ENCODE measurements at regions not wholly inside any gene's neighbourhood (a gene's known extent, or its start where the extent isn't known, plus 50 kb on each side); places are given as distances from the start of the nearest gene placed in this dataset.
"Not testable (repeated sequence)": the region's sequence is repeated elsewhere in the genome, so short reads cannot be mapped to it uniquely, and the experiment has no call there.

- DNase-seq = peak; percentile 97
Observed at GRCh38 chr4:154164931-154165839, 326.4 kb downstream of the DCHS2 start.

- DNase-seq = peak; percentile 43
Observed at GRCh38 chr4:154160519-154161301, 330.9 kb downstream of the DCHS2 start.

DNA sequence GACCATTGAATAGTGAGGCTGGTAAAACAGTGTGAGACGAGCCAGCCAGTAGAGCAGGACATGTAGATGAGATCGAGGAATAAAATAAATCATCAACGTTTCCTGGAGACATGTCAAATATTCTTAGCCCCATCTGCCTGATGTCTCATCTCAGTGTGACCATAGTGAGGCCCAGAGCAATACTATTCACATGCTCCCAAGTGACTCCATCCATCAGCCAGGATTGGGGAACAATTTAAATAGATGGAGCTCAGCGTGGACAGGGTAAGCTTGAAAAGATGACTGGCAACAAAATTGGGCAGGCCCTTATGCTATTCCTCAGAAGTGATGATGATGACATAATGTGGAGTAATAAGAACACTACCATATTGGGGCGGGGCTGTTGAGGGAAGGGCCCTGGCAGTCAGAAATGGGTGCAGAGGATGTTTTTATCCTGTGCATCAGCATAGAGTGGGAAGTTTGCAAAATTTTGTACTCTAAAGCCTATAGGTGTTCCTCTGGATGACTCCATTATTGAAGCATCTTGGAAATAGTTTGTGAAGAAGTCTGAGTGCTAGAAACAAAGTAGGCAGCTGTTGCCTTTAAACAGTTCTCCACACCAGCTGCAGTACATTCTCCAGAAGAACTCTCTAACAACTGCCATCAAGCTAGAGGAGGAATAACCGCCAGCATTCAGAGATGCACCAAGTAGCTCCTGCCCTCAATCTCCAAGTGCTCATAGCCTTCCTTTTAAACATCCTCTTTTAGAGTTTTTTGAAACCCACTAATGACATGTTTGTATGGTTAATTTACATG, 333.0 kb downstream of the DCHS2 start:
- DNase-seq = no peak

- DNase-seq = no peak
Observed at GRCh38 chr4:154152546-154152945, 339.1 kb downstream of the DCHS2 start.

GRCh38 chr4:154149236-154149635, 342.4 kb downstream of the DCHS2 start:
- DNase-seq = not testable (repeated sequence)

DNA sequence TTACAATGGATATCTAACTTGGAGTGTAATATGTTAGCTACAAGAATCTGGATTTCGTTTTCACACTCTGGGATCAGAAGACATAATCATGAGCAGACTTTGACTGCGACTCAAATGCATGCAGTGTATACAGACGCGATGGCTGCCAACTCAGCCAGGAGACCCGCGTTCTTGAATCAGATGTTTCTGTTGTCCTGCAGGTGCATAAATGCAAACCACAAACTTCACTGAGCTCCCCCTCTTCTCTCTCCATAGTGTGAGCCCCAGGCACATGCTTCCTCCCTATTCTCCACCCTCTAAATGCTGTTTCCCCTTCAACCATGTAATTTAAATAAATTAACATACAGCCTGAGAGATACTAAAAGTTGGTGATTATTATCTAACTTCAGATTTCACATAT, 347.9 kb downstream of the DCHS2 start:
- no peak for DNase-seq

DNA sequence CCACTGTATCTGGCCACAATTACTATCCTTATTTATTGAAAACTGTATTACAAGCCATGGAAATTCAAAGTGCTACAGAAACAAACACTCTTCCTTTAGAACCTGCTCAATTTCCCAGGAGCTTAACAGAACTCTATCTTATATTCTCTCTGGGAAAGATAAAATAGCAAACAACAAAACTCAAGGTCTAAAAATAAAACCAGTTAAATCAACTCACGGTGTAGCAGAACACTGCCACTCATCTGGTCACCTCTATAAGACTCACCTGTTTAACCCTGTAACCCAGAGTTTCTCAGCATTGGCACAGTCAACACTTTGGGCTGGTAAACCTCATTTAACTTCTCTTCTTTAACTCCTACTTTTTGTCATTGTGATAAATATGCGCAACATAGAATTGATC, 348.9 kb downstream of the DCHS2 start:
- DNase-seq = no peak

DNA sequence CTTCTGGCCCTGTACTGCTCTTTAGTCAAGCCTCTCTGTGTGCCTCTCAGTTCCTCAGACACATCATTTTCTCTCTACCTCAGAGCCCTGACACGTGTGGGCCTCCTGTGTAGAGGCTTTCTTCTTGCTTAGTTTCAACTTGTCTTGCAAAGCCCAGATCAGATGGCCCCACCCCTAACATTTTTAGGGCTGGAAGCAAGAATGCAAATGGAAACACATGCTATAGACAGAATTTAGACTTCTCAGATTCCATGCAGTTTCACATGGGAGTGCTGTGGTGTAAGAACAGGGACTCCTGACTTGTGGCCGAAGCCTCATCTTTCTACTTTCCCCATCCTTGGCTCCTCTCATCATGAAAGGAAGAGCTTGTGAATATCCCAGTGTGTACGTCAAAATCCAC, 350.7 kb downstream of the DCHS2 start:
- DNase-seq = no peak

GRCh38 chr4:154137320-154137905, 348.5 kb upstream of the SFRP2 start:
- no peak for DNase-seq

GRCh38 chr4:154135576-154135975, 346.7 kb upstream of the SFRP2 start:
- DNase-seq = no peak

DNA sequence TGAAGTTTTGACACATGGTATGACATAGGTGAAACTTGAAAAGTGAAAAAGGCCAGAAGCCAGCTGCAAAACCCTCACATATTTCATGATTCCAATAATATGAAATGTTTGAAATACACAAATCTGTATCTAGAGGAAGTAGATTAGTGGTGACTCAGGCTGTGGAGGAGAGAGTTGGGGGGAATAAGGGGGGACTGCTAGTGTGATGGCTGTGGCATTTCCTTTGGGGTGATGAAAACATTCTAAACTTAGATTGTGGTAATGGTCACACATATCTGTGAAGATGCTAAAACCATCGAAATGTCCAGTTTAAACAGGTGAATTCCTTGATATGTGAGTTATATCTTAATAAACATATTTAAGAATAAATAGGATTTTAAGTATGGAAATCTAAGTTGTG, 343.5 kb upstream of the SFRP2 start:
- peak; percentile 48 for DNase-seq

DNA sequence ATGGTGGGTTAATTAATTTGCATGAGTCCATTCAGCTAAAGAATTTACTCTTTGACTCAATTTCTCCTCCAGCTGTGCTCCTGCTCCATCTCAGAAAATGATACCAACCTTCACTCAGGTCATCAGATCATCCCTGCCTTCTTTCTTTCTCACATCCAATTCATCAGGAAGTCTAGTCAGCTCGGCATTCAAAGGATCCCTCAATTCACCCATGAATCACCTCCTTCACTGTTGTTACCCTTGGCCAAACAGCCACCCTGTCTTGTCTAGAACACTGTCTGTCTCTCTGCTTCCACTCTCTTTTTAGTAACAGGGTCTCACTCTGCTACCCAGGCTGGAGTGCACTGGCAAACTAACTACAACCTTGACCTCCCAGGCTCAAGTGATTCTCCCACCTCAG, 337.4 kb upstream of the SFRP2 start:
- DNase-seq = no peak

GRCh38 chr4:154125340-154125739, 336.5 kb upstream of the SFRP2 start:
- DNase-seq = no peak

DNA sequence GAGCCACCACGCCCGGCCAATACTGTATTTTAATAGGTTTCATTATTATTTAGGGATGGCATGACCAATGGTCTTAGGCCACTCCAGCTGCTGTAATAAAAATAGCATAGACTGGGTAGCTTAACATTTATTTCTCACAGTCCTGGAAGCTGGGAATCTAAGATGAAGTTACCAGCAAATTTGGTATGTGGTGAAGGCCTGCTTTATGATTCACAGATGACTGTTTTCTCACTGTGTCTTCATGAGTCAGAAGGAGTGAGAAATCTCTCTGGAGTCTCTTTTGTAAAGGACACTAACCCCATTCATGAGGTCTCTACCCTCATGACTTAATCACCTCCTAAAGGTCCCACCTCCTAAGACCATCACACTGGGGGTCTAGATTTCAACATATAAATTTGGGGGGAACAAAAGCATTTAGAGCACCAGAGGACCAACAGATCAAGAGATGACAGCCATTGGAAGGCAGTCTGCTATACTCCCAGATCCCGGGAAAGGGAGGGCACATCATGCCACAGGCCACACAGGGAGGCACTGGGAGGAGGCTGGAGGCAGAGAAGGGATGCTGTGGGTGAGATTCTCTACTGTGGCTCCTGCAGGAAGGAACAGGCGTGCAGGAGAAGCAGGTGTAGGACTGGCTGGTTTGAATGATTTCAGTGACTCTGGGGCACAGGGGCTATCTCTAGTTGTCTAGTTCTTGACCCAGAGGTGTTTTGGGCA, 335.8 kb upstream of the SFRP2 start:
- peak; percentile 86 for DNase-seq

DNA sequence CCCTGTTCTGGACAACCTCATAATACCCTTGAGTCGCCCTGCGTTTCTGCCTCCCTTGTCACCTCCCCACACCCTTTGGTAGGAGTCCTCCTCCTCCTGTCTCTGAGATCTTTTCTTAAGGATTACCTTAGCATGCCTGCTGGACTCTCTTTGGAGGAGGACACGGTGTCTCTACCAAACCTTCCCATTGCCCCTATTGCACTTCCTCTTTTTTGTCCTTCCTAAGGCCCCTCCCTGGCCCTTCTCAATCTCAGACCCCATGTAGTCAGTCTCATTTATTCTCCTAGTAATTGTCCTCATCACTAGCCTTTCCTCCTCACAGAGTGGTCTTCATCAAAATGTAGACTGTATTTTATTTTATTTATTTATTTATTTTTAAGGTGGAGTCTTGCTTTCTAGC, 335.0 kb upstream of the SFRP2 start:
- no peak for DNase-seq

- peak; percentile 23 for DNase-seq
Observed at GRCh38 chr4:154120690-154121345, 331.9 kb upstream of the SFRP2 start.

GRCh38 chr4:154120006-154120676, 331.3 kb upstream of the SFRP2 start:
- DNase-seq = peak; percentile 54

GRCh38 chr4:154119317-154119716, 330.4 kb upstream of the SFRP2 start:
- DNase-seq = no peak

DNA sequence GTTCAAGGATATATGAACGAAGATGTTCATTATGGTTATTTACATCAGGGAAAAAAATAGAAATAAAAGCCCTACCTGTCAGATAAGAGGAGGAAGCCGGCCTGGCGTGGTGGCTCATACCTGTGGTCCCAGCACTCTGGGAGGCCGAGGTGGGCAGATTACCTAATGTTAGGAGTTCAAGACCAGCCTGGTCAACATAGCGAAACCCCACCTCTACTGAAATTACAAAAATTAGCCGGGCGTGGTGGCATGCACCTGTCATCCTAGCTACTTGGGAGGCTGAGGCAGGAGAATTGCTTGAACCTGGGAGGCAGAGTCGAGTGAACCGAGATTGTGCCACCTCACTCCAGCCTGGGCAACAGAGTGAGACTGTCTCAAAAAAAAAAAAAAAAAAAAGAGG, 328.8 kb upstream of the SFRP2 start:
- DNase-seq = not testable (repeated sequence)

GRCh38 chr4:154107337-154107736, 318.5 kb upstream of the SFRP2 start:
- no peak for DNase-seq

DNA sequence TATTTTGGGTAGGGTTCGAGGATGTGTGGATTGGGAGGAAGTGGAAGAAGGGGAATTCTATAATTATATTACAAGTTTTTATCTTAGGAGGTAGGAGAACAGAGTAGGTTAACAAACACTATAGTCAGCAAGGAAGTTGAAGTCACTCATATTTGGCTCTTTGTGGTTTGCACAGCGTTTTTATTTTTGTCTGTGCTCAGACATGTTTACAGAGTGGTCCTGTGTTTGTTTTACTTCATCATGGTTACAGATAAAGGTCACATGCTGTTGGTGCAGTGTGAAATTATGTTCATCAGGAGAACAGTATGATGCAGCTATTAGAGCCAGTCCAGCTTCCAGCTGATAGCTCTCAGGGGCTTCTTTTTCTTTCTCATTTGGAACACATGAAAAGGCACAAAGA, 299.9 kb upstream of the SFRP2 start:
- DNase-seq = no peak

Measured in fibroblast of upper back skin (primary cell).